ENCODE measurements at regions not wholly inside any gene's neighbourhood (a gene's known extent, or its start where the extent isn't known, plus 50 kb on each side); places are given as distances from the start of the nearest gene placed in this dataset.
A peak's percentile ranks its signal among the peaks of the same experiment; 100 is the strongest.
"Not testable (repeated sequence)": the region's sequence is repeated elsewhere in the genome, so short reads cannot be mapped to it uniquely, and the experiment has no call there.

GRCh38 chr3:18527691-18528090 lies 102.6 kb upstream of the SATB1 start:
- DNase-seq: no peak

- DNase-seq: no peak
These were observed 101.5 kb upstream of the SATB1 start for GRCh38 chr3:18526667-18527066.

GRCh38 chr3:18516170-18516569 lies 91.0 kb upstream of the SATB1 start:
- DNase-seq: not testable (repeated sequence)

- DNase-seq: no peak
These were observed 88.0 kb upstream of the SATB1 start for GRCh38 chr3:18513091-18513490.

- DNase-seq: no peak
These were observed 86.9 kb upstream of the SATB1 start for GRCh38 chr3:18512007-18512406.

- no peak for DNase-seq
These were observed 85.8 kb upstream of the SATB1 start for GRCh38 chr3:18510947-18511346.

- DNase-seq: no peak
These were observed 82.2 kb upstream of the SATB1 start for GRCh38 chr3:18507333-18507732.

- DNase-seq: no peak
These were observed 79.9 kb upstream of the SATB1 start for GRCh38 chr3:18505056-18505455.

GRCh38 chr3:18501679-18502343 lies 76.7 kb upstream of the SATB1 start:
- peak in 1 of 5 donors; percentile 32 for DNase-seq

GRCh38 chr3:18500322-18500721 lies 75.2 kb upstream of the SATB1 start:
- DNase-seq: no peak

- DNase-seq: peak in 2 of 5 donors; percentile 1 to 45
These were observed 74.2 kb upstream of the SATB1 start for GRCh38 chr3:18499301-18499700.

GRCh38 chr3:18494251-18494650 lies 69.1 kb upstream of the SATB1 start:
- no peak for DNase-seq

GRCh38 chr3:18489939-18490338 lies 64.8 kb upstream of the SATB1 start:
- DNase-seq: peak in 2 of 5 donors; percentile 2 to 48

GRCh38 chr3:18483226-18483625 lies 58.1 kb upstream of the SATB1 start:
- DNase-seq: no peak

- DNase-seq: no peak
These were observed 56.9 kb upstream of the SATB1 start for GRCh38 chr3:18481946-18482548.

GRCh38 chr3:18477620-18478019 lies 52.5 kb upstream of the SATB1 start:
- no peak for DNase-seq

Data from T-helper 1 cell (primary cell).